IMR-90 (cell line): ENCODE measurements at regions not wholly inside any gene's neighbourhood (a gene's known extent, or its start where the extent isn't known, plus 50 kb on each side); places are given as distances from the start of the nearest gene placed in this dataset.

Source experiments
- CEBPB ChIP-seq: IDR thresholded peaks from 2 replicates; pipeline ENCODE4 v1.6.1; 2012; ENCODE audit warnings: low read depth, low read length, improper control_type of control experiment
- CTCF ChIP-seq: conservative IDR thresholded peaks from 2 replicates; pipeline ENCODE4 v1.5.1; 2012; ENCODE audit warnings: mild to moderate bottlenecking, low read depth, low read length, improper control_type of control experiment
- ELK1 ChIP-seq: fragments of 150-350 bp; IDR thresholded peaks from 2 replicates; pipeline ENCODE4 v1.6.1; 2016; ENCODE audit warnings: low read depth, mild to moderate bottlenecking, low read length, moderate library complexity, borderline replicate concordance
- FOS ChIP-seq: fragments of 150-350 bp; IDR thresholded peaks from 2 replicates; pipeline ENCODE4 v1.6.1; 2016; ENCODE audit warnings: low read depth, low read length
- MXI1 ChIP-seq: IDR thresholded peaks from 2 replicates; pipeline ENCODE4 v1.6.1; 2012; ENCODE audit warnings: low read depth, mild to moderate bottlenecking, low read length, moderate library complexity, borderline replicate concordance
- POLR2A ChIP-seq: IDR thresholded peaks from 2 replicates; pipeline ENCODE4 v1.6.1; 2012; ENCODE audit warnings: mild to moderate bottlenecking, low read depth, low read length
- RAD21 ChIP-seq: IDR thresholded peaks from 2 replicates; pipeline ENCODE4 v1.6.1; 2012; ENCODE audit warnings: low read length, improper control_type of control experiment
- RCOR1 ChIP-seq: IDR thresholded peaks from 2 replicates; pipeline ENCODE4 v1.6.1; 2012; ENCODE audit warnings: mild to moderate bottlenecking, low read length, improper control_type of control experiment; ENCODE audit not compliant: insufficient replicate concordance
- RFX5 ChIP-seq: IDR thresholded peaks from 2 replicates; pipeline ENCODE4 v1.8.0; 2012; ENCODE audit warnings: low read depth, mild to moderate bottlenecking, low read length, moderate library complexity
- SMC3 ChIP-seq: fragments of 150-350 bp; IDR thresholded peaks from 2 replicates; pipeline ENCODE4 v1.6.1; 2016; ENCODE audit warnings: low read depth, mild to moderate bottlenecking, antibody characterized with exemption, low read length, moderate library complexity
- TF ChIP-seq, protein P1 (sequence below): fragments of 150-350 bp; IDR thresholded peaks from 2 replicates; pipeline ENCODE4 v1.6.1; 2017; ENCODE audit warnings: mild to moderate bottlenecking, antibody characterized with exemption, low read length, low read depth

GRCh38 chr6:40854592-40854991 is 184.4 kb downstream of the UNC5CL start:
- TF ChIP-seq, protein P1, sequence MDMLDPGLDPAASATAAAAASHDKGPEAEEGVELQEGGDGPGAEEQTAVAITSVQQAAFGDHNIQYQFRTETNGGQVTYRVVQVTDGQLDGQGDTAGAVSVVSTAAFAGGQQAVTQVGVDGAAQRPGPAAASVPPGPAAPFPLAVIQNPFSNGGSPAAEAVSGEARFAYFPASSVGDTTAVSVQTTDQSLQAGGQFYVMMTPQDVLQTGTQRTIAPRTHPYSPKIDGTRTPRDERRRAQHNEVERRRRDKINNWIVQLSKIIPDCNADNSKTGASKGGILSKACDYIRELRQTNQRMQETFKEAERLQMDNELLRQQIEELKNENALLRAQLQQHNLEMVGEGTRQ = no peak
- TF ChIP-seq POLR2A (no peak), MXI1 (no peak), RFX5 (no peak), FOS (no peak), CTCF (no peak), ELK1 (no peak), RCOR1 (no peak), RAD21 (no peak), CEBPB (no peak), SMC3 (no peak)
